ENCODE measurements at regions not wholly inside any gene's neighbourhood (a gene's known extent, or its start where the extent isn't known, plus 50 kb on each side); places are given as distances from the start of the nearest gene placed in this dataset.

DNA sequence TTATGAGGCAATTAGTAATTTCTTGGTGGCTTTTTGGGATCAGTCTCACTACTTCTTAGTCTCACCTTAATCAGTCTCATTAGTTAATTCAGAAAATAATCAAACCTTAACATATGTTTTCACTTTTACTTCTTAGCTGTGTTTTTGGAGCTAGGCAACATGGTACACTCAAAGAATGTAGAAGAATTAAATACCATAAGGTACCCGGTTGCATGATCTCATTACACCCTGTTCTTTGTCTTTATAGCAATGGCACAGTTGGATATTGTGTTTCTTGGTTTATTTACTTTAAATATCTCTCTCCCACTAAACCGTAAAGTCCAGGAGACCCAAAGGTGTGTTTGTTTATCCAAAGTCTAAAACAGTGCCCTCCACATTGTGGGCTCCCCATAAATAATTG lies 132.3 kb downstream of the TNFSF18 start:
- no peaks in the 10 kb centered on the region for H3K23me2 ChIP-seq (ENCODE audit: insufficient read length, low read depth, low read length, poor library complexity, severe bottlenecking)
- H3K27ac Mint-ChIP-seq: no peak overlapping the region

More for the DNA sequence above, 132.3 kb downstream of the TNFSF18 start:
- no peak overlapping the region for H3K23ac ChIP-seq (ENCODE audit: insufficient read length, low read depth, low read length)
- Mint-ChIP-seq H3K9me3 (peaks cover 2% of the 10 kb centered on the region in 2 experiments), H3K4me1 (no peaks in the 10 kb centered on the region), H3K4me3 (no peak overlapping the region), H3K36me3 (ENCODE audit: insufficient read depth in 1 of 3, low read depth in 3 of 3) (peaks cover 2% of the 10 kb centered on the region in 3 experiments; a peak in 6 of 7 replicates), H3K27me3 (ENCODE audit: low read depth) (no peaks in the 10 kb centered on the region)
- no peak for DNase-seq
- TF ChIP-seq CTCF (conservative IDR thresholded peaks at IDR 0.05): no peak
- no peak overlapping the region for H2BK20ac ChIP-seq (ENCODE audit: low read depth, low read length, poor library complexity, severe bottlenecking)
- H2AK5ac ChIP-seq (ENCODE audit: insufficient read length, low read length): no peak overlapping the region
- H4K20me1 ChIP-seq (ENCODE audit: control insufficient read depth, insufficient read depth, insufficient read length): no peaks in the 10 kb centered on the region
- H4K5ac ChIP-seq (ENCODE audit: insufficient read length, low read depth, low read length): no peak overlapping the region
- no peaks in the 10 kb centered on the region for H3K27me3 ChIP-seq (ENCODE audit: insufficient read depth, low read length)
- no peak overlapping the region for H3K56ac ChIP-seq (ENCODE audit: insufficient read length, low read depth, low read length)
- no peak overlapping the region for H3K4me2 ChIP-seq (ENCODE audit: insufficient read depth, insufficient read length, low read length)
- H4K8ac ChIP-seq (replicated peaks; ENCODE audit: insufficient read length, low read depth, low read length): no peak overlapping the region
- no peak overlapping the region for H3K4ac ChIP-seq (ENCODE audit: low read depth, low read length)
- H3K9ac ChIP-seq (ENCODE audit: extremely low read depth, insufficient read length, low read length): no peak overlapping the region
- no peak overlapping the region for H4K91ac ChIP-seq (ENCODE audit: insufficient read length, low read depth, low read length)
- H3K79me2 ChIP-seq (ENCODE audit: insufficient read depth, low read length): no peaks in the 10 kb centered on the region
- H2BK120ac ChIP-seq (ENCODE audit: low read depth, low read length, poor library complexity, severe bottlenecking): no peak overlapping the region
- H3K79me1 ChIP-seq (ENCODE audit: insufficient read depth, low read depth, low read length, poor library complexity, severe bottlenecking): no peaks in the 10 kb centered on the region
- H3K18ac ChIP-seq (ENCODE audit: insufficient read length, low read depth, low read length): no peak overlapping the region
- H3T11ph ChIP-seq (ENCODE audit: low read length): no peak overlapping the region
- WGBS (ENCODE audit: extremely low coverage, insufficient read length, low lambda C conversion rate): no CpG with 5 or more reads among the region's 2 CpGs
- no peak overlapping the region for H2BK5ac ChIP-seq (ENCODE audit: insufficient read length, low read length)
- H2BK15ac ChIP-seq (ENCODE audit: low read depth, low read length): no peak overlapping the region
- H2AFZ ChIP-seq (ENCODE audit: low read length): no peak overlapping the region
- peaks cover 4% of the 10 kb centered on the region for H3K9me3 ChIP-seq (ENCODE audit: control insufficient read depth, low read depth, low read length)
- H3K27ac ChIP-seq (ENCODE audit: insufficient read length, low read depth, low read length): no peak overlapping the region
- H3K14ac ChIP-seq (ENCODE audit: insufficient read depth, low read length): no peak overlapping the region
- H3K4me1 ChIP-seq (ENCODE audit: insufficient read depth, low read length): no peaks in the 10 kb centered on the region
- no peak overlapping the region for H2BK12ac ChIP-seq (ENCODE audit: insufficient read length, low read depth, low read length)

Measured in H9 (cell line).